GM21723 (cell line): ENCODE measurements at regions not wholly inside any gene's neighbourhood (a gene's known extent, or its start where the extent isn't known, plus 50 kb on each side); places are given as distances from the start of the nearest gene placed in this dataset.
"Not testable (repeated sequence)": the region's sequence is repeated elsewhere in the genome, so short reads cannot be mapped to it uniquely, and the experiment has no call there.

Experiments
- ATAC-seq: cut with Tn5 transposase; IDR thresholded peaks from one replicate; pipeline ENCODE4 v1.9.1; 2021; ENCODE audit warnings: mild to moderate bottlenecking, moderate library complexity; ENCODE audit not compliant: unreplicated experiment

GRCh38 chr14:43356382-43356781, 1150.7 kb downstream of the FSCB start:
- ATAC-seq = no peak

GRCh38 chr14:43341921-43342320, 1165.2 kb downstream of the FSCB start:
- no peak for ATAC-seq

- ATAC-seq = no peak
Measured at GRCh38 chr14:43338713-43339112, 1168.4 kb downstream of the FSCB start.

- ATAC-seq = no peak
Measured at GRCh38 chr14:43336351-43336750, 1170.7 kb downstream of the FSCB start.

GRCh38 chr14:43326501-43327407, 1180.3 kb downstream of the FSCB start:
- ATAC-seq = not testable (repeated sequence)

GRCh38 chr14:43316427-43316826, 1190.7 kb downstream of the FSCB start:
- ATAC-seq = no peak

GRCh38 chr14:43313719-43314118, 1193.4 kb downstream of the FSCB start:
- no peak for ATAC-seq

GRCh38 chr14:43308421-43309110, 1198.5 kb downstream of the FSCB start:
- ATAC-seq = no peak

GRCh38 chr14:43307836-43308235, 1199.2 kb downstream of the FSCB start:
- no peak for ATAC-seq

GRCh38 chr14:43306053-43306452, 1201.0 kb downstream of the FSCB start:
- no peak for ATAC-seq

GRCh38 chr14:43297794-43298193, 1209.3 kb downstream of the FSCB start:
- ATAC-seq = no peak

- not testable (repeated sequence) for ATAC-seq
Measured at GRCh38 chr14:43296061-43296460, 1211.0 kb downstream of the FSCB start.

- no peak for ATAC-seq
Measured at GRCh38 chr14:43285575-43285974, 1221.5 kb downstream of the FSCB start.

- ATAC-seq = no peak
Measured at GRCh38 chr14:43260056-43260455, 1247.0 kb downstream of the FSCB start.

- ATAC-seq = no peak
Measured at GRCh38 chr14:43258396-43258795, 1248.7 kb downstream of the FSCB start.

GRCh38 chr14:43256996-43257395, 1250.1 kb downstream of the FSCB start:
- ATAC-seq = not testable (repeated sequence)

- ATAC-seq = no peak
Measured at GRCh38 chr14:43252866-43253265, 1254.2 kb downstream of the FSCB start.

GRCh38 chr14:43249591-43249990, 1257.5 kb downstream of the FSCB start:
- ATAC-seq = no peak

- ATAC-seq = no peak
Measured at GRCh38 chr14:43249116-43249515, 1258.0 kb downstream of the FSCB start.

- no peak for ATAC-seq
Measured at GRCh38 chr14:43247877-43248276, 1259.2 kb downstream of the FSCB start.

GRCh38 chr14:43244142-43244625, 1262.9 kb downstream of the FSCB start:
- ATAC-seq = no peak

- no peak for ATAC-seq
Measured at GRCh38 chr14:43243168-43243567, 1263.9 kb downstream of the FSCB start.
